C4-2B (cell line): ENCODE measurements at regions not wholly inside any gene's neighbourhood (a gene's known extent, or its start where the extent isn't known, plus 50 kb on each side); places are given as distances from the start of the nearest gene placed in this dataset.

Experiments used
- CTCF ChIP-seq: fragments of 450-650 bp; conservative IDR thresholded peaks from 2 replicates; pipeline ENCODE4 v1.5.1; 2017; ENCODE audit warnings: mild to moderate bottlenecking
- ZFX ChIP-seq: fragments of 450-650 bp; IDR thresholded peaks from 2 replicates; pipeline ENCODE4 v1.6.1; 2017

- no peak for TF ChIP-seq ZFX
- no peak for TF ChIP-seq CTCF
Measured at GRCh38 chr2:173491418-173491817, 136.7 kb downstream of the CDCA7 start.
